Spleen (tissue), 11 donors: ENCODE measurements at regions not wholly inside any gene's neighbourhood (a gene's known extent, or its start where the extent isn't known, plus 50 kb on each side); places are given as distances from the start of the nearest gene placed in this dataset.

Experiments
- DNase-seq: peaks from one replicate; pipeline ENCODE4 v3.0.0-alpha.2; 2020
- H3K27ac ChIP-seq, 8 donors: fragments of 200-600 bp; sonication (generic) in 7 of 8; 1 replicate in 4 of 8; 2 replicates in 4 of 8; pipeline versions ENCODE4 v1.5.0 to v1.8.0; 2016 to 2021; ENCODE audit warnings: inconsistent platforms in 4 of 8, mild to moderate bottlenecking in 4 of 8, moderate library complexity in 1 of 8
- H3K27me3 ChIP-seq, 7 donors: fragments of 200-600 bp; sonication (generic) in 6 of 7; replicated peaks in 1 of 7; 1 replicate in 4 of 7; 2 replicates in 3 of 7; pipeline versions ENCODE4 v1.5.0 to v1.8.0; 2016 to 2021; ENCODE audit warnings: inconsistent platforms in 3 of 7, mild to moderate bottlenecking in 1 of 7
- H3K36me3 ChIP-seq, 6 donors: fragments of 200-600 bp; sonication (generic) in 5 of 6; 1 replicate in 4 of 6; 2 replicates in 2 of 6; pipeline versions ENCODE4 v1.5.0 to v1.8.0; 2016 to 2021; ENCODE audit warnings: inconsistent platforms in 2 of 6
- H3K4me1 ChIP-seq, 6 donors: fragments of 200-600 bp; sonication (generic) in 5 of 6; 1 replicate in 3 of 6; 2 replicates in 3 of 6; pipeline versions ENCODE4 v1.5.0 to v1.8.0; 2016 to 2021; ENCODE audit warnings: inconsistent platforms in 3 of 6
- H3K4me3 ChIP-seq, 8 donors: fragments of 200-600 bp; sonication (generic) in 7 of 8; 1 replicate in 4 of 8; 2 replicates in 4 of 8; pipeline versions ENCODE4 v1.5.0 to v1.8.0; 2016 to 2021; ENCODE audit warnings: inconsistent platforms in 4 of 8, mild to moderate bottlenecking in 4 of 8, moderate library complexity in 2 of 8
- H3K9me3 ChIP-seq, 8 donors: fragments of 200-600 bp; sonication (generic) in 7 of 8; 1 replicate in 4 of 8; 2 replicates in 4 of 8; pipeline versions ENCODE4 v1.5.0 to v1.8.0; 2016 to 2021; ENCODE audit warnings: inconsistent platforms in 4 of 8
- CTCF ChIP-seq, 11 experiments: fragments of 200-600 bp in 7 of 11; fragments of 450-650 bp in 4 of 11; sonication (generic) in 4 of 11; IDR thresholded peaks in 8 of 11; conservative IDR thresholded peaks in 3 of 11; 1 replicate in 7 of 11; 2 replicates in 4 of 11; pipeline versions ENCODE4 v1.4.0 to v1.8.0; 2016 to 2021; ENCODE audit warnings: antibody characterized with exemption in 11 of 11, inconsistent platforms in 4 of 11, mild to moderate bottlenecking in 1 of 11
- POLR2A ChIP-seq, 3 donors: fragments of 450-650 bp; IDR thresholded peaks; one replicate each; pipeline ENCODE4 v1.5.1; 2017; ENCODE audit warnings: antibody characterized with exemption in 3 of 3, mild to moderate bottlenecking in 1 of 3
- POLR2AphosphoS5 ChIP-seq, 3 donors: sonication (generic); formaldehyde crosslinking; IDR thresholded peaks; one replicate each; pipeline ENCODE4 v1.5.1; 2017; ENCODE audit warnings: antibody characterized with exemption in 3 of 3
- WGBS, 5 donors: extraction: QIAGEN DNeasy Blood & Tissue Kit in 3 of 5; methylation state at CpG; one replicate each; pipeline versions ENCODE4 v1.1.5 to v1.1.7; 2013 to 2018; 5-methylcytosine and 5-hydroxymethylcytosine counted together
- intact Hi-C: fragments of 100-400 bp; cut with DNase I; formaldehyde crosslinking; loops from one replicate; pipeline ENCODE4 v1.15.0; 2023; ENCODE audit warnings: low total_unique reads
- donor health status: healthy with polysubstance abuse.
- donor health status: DM: no; HTN: no; CAD: no; lungs with moderate emphysema.
- donor health status: DM: no; HTN: no; CAD: no.
- donor health status: Bipolar disorder and iron deficiency.
- donor health status: healthy.
- donor health status: DM: no; HTN: no; CAD: no.
- donor health status: DM: yes; HTN: yes; CAD: no.

- Histone ChIP-seq H3K4me1 (peaks cover 0 to 56% (median 37%) of the 10 kb centered on the region in 6 donors), H3K36me3 (no peaks in the 10 kb centered on the region), H3K27ac (peak overlapping the region in 7 of 8 donors; percentile 2 to 69 (median 50)), H3K9me3 (no peaks in the 10 kb centered on the region), H3K4me3 (no peak overlapping the region), H3K27me3 (no peaks in the 10 kb centered on the region)
- no peak for TF ChIP-seq POLR2A (IDR thresholded peaks at IDR 0.05)
- TF ChIP-seq POLR2AphosphoS5 (IDR thresholded peaks at IDR 0.05), result peak in 1 of 3 donors; percentile 42
- TF ChIP-seq CTCF (IDR thresholded peaks at IDR 0.05 in 8 of 11, conservative IDR thresholded peaks at IDR 0.05 in 3 of 11), result peak in 1 of 11 experiments; percentile 12
- WGBS, 5 donors, result 59 to 73% (median 65%) methylated on average over 13 of the region's 13 CpGs
- intact Hi-C loops, result loop anchor here (5.0 kb wide), 1 partner anchor 273 kb away; the partner anchor contains the start of gene ZFP36L2
- DNase-seq, result no peak
Observed at GRCh38 chr2:42954227-42954962, 162.0 kb upstream of the HAAO start.

- H3K4me1 ChIP-seq, result peaks cover 0 to 60% (median 34%) of the 10 kb centered on the region in 6 donors
- H3K4me3 ChIP-seq, result no peak overlapping the region
- intact Hi-C loops, result loop anchor here (5.0 kb wide), 1 partner anchor 274 kb away; the partner anchor contains the start of gene ZFP36L2
- DNase-seq, result no peak
- peak overlapping the region in 1 of 8 donors; percentile 61 for H3K27ac ChIP-seq
- TF ChIP-seq POLR2AphosphoS5 (IDR thresholded peaks at IDR 0.05) (no peak), POLR2A (IDR thresholded peaks at IDR 0.05) (no peak), CTCF (IDR thresholded peaks at IDR 0.05 in 8 of 11, conservative IDR thresholded peaks at IDR 0.05 in 3 of 11) (no peak)
- no peaks in the 10 kb centered on the region for H3K27me3 ChIP-seq
- H3K36me3 ChIP-seq, result no peaks in the 10 kb centered on the region
- no peaks in the 10 kb centered on the region for H3K9me3 ChIP-seq
- WGBS, 5 donors, result 55 to 97% (median 62%) methylated on average over 3 to 7 of the region's 7 CpGs
Observed at GRCh38 chr2:42953216-42953615, 160.8 kb upstream of the HAAO start.

GRCh38 chr2:42951263-42951938 lies 159.0 kb upstream of the HAAO start:
- no peaks in the 10 kb centered on the region for H3K36me3 ChIP-seq
- DNase-seq, result no peak
- H3K4me3 ChIP-seq, result no peak overlapping the region
- no peaks in the 10 kb centered on the region for H3K27me3 ChIP-seq
- H3K9me3 ChIP-seq, result no peaks in the 10 kb centered on the region
- no peak for TF ChIP-seq CTCF (IDR thresholded peaks at IDR 0.05 in 8 of 11, conservative IDR thresholded peaks at IDR 0.05 in 3 of 11)
- TF ChIP-seq POLR2A (IDR thresholded peaks at IDR 0.05), result no peak
- peak in 1 of 3 donors; percentile 47 for TF ChIP-seq POLR2AphosphoS5 (IDR thresholded peaks at IDR 0.05)
- intact Hi-C loops, result loop anchor here (5.0 kb wide), 1 partner anchor 276 kb away; the partner anchor contains the start of gene ZFP36L2
- 62 to 74% (median 64%) methylated on average over 8 of the region's 8 CpGs for WGBS, 5 donors
- H3K4me1 ChIP-seq, result peaks cover 0 to 78% (median 43%) of the 10 kb centered on the region in 6 donors
- peak overlapping the region in 4 of 8 donors; percentile 10 to 61 (median 54) for H3K27ac ChIP-seq

- Histone ChIP-seq H3K4me3 (no peak overlapping the region), H3K27ac (peak overlapping the region in 6 of 8 donors; percentile 23 to 77 (median 58)), H3K9me3 (no peaks in the 10 kb centered on the region), H3K27me3 (no peaks in the 10 kb centered on the region), H3K36me3 (no peaks in the 10 kb centered on the region), H3K4me1 (peaks cover 0 to 70% (median 33%) of the 10 kb centered on the region in 6 donors)
- WGBS, 5 donors, result 39 to 55% (median 48%) methylated on average over 6 of the region's 6 CpGs
- no peak for TF ChIP-seq POLR2A (IDR thresholded peaks at IDR 0.05)
- TF ChIP-seq POLR2AphosphoS5 (IDR thresholded peaks at IDR 0.05), result peak in 2 of 3 donors; percentile 47 to 75
- intact Hi-C loops, result no loop called here
- peak; percentile 85 for DNase-seq
Observed at GRCh38 chr2:42949125-42949524, 156.7 kb upstream of the HAAO start.
